Suprapubic skin (tissue), 4 donors: ENCODE measurements at regions not wholly inside any gene's neighbourhood (a gene's known extent, or its start where the extent isn't known, plus 50 kb on each side); places are given as distances from the start of the nearest gene placed in this dataset.
"Not testable (repeated sequence)": the region's sequence is repeated elsewhere in the genome, so short reads cannot be mapped to it uniquely, and the experiment has no call there.

Source experiments
- DNase-seq, 2 donors: peaks; one replicate each; pipeline ENCODE4 v3.0.0-alpha.2; 2019; ENCODE audit warnings: low spot score in 2 of 2
- H3K27ac ChIP-seq: fragments of 200-600 bp; sonication (generic); one replicate; pipeline ENCODE4 v1.5.1; 2019
- H3K27me3 ChIP-seq: fragments of 200-600 bp; sonication (generic); one replicate; pipeline ENCODE4 v1.5.1; 2019
- H3K36me3 ChIP-seq: fragments of 200-600 bp; sonication (generic); one replicate; pipeline ENCODE4 v1.5.1; 2019
- H3K4me1 ChIP-seq: fragments of 200-600 bp; sonication (generic); one replicate; pipeline ENCODE4 v1.5.1; 2019
- H3K4me3 ChIP-seq: fragments of 200-600 bp; sonication (generic); one replicate; pipeline ENCODE4 v1.5.1; 2019; ENCODE audit warnings: mild to moderate bottlenecking
- H3K9me3 ChIP-seq: fragments of 200-600 bp; sonication (generic); one replicate; pipeline ENCODE4 v1.5.1; 2019
- CTCF ChIP-seq, 2 donors: fragments of 200-600 bp in 1 of 2; fragments of 450-650 bp in 1 of 2; sonication (generic) in 1 of 2; IDR thresholded peaks; one replicate each; pipeline ENCODE4 v1.5.1; 2016 to 2019; ENCODE audit warnings: antibody characterized with exemption in 2 of 2, mild to moderate bottlenecking in 1 of 2, moderate library complexity in 1 of 2
- EP300 ChIP-seq: sonication (generic); formaldehyde crosslinking; IDR thresholded peaks from one replicate; pipeline ENCODE4 v1.6.1; 2017; ENCODE audit warnings: antibody characterized with exemption
- POLR2A ChIP-seq, 2 donors: fragments of 450-650 bp; IDR thresholded peaks; one replicate each; pipeline ENCODE4 v1.6.1; 2017; ENCODE audit warnings: antibody characterized with exemption in 2 of 2, mild to moderate bottlenecking in 2 of 2, moderate library complexity in 2 of 2
- POLR2AphosphoS5 ChIP-seq, 3 donors: sonication (generic); formaldehyde crosslinking; IDR thresholded peaks; one replicate each; pipeline ENCODE4 v1.6.1; 2017; ENCODE audit warnings: antibody characterized with exemption in 3 of 3
- WGBS: methylation state at CpG from one replicate; pipeline ENCODE4 v1.1.5; 2018; 5-methylcytosine and 5-hydroxymethylcytosine counted together

DNA sequence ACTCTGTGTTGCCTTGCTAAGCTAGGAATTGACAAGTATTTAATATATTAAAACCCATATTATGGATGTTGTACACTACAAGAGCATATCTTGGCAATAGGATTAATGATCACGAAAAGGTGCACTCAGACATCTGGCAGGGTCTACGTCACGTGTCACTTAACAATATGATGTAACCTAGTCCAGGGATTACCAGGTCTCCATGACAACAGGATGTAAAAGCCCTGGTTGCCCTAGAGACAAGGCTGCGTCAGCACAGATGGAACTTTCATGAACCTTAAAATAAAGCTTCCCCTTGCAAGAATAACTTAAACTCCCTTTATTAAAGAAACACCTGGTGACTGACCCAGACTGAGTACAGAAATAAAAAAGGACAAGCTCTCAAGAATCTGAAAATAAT is 717.8 kb downstream of the CDH18 start:
- H3K27ac ChIP-seq: no peak overlapping the region
- 78% methylated on average over 4 of the region's 4 CpGs for WGBS
- DNase-seq: no peak
- no peaks in the 10 kb centered on the region for H3K27me3 ChIP-seq
- H3K9me3 ChIP-seq: no peaks in the 10 kb centered on the region
- no peaks in the 10 kb centered on the region for H3K36me3 ChIP-seq
- H3K4me3 ChIP-seq: no peak overlapping the region
- no peaks in the 10 kb centered on the region for H3K4me1 ChIP-seq
- TF ChIP-seq EP300: no peak
- TF ChIP-seq POLR2A (IDR thresholded peaks at IDR 0.05): no peak
- no peak for TF ChIP-seq CTCF (IDR thresholded peaks at IDR 0.05)
- TF ChIP-seq POLR2AphosphoS5 (IDR thresholded peaks at IDR 0.05): no peak

DNA sequence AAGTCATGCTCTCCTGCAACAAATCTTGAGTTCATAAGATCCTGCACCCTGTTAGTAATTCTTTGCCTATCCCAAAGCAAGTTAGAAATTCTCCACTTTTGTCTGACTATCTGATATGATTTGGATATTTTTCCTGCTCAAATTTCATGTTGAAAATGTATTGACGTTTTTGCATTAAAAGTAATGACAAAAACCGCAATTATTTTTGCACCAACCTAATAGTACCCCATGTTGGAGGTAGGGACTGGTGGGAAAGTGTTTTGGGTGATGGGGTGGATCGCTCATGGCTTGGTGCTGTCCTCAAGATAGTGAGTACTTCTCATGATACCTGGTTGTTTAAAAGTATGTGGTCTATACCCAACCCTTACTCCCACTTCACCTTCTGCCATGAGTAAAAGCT is 713.4 kb downstream of the CDH18 start:
- no peak for DNase-seq
- no peak overlapping the region for H3K4me3 ChIP-seq
- WGBS: 89% methylated on average over 3 of the region's 3 CpGs
- H3K27ac ChIP-seq: no peak overlapping the region
- H3K27me3 ChIP-seq: no peaks in the 10 kb centered on the region
- no peaks in the 10 kb centered on the region for H3K4me1 ChIP-seq
- H3K36me3 ChIP-seq: no peaks in the 10 kb centered on the region
- H3K9me3 ChIP-seq: no peaks in the 10 kb centered on the region
- TF ChIP-seq POLR2AphosphoS5 (IDR thresholded peaks at IDR 0.05) (no peak), POLR2A (IDR thresholded peaks at IDR 0.05) (no peak), CTCF (IDR thresholded peaks at IDR 0.05) (no peak), EP300 (no peak)

DNA sequence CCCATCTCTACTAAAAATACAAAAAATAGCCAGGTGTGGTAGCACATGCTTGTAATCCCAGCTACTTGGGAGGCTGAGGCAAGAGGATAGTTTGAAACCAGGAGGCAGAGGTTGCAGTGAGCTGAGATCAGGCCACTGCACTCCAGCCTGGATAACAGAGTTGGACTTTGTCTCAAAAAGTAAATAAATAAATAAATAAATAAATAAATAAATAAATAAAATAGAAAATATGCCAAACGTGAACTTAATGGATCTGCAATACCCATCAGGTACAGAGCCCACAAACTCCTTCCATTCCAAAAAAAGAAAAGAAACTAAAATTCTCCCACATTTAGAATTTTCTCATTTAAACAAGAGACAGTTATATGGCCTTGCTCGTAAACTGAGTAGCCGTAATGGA is 702.7 kb downstream of the CDH18 start:
- Histone ChIP-seq H3K27ac (no peak overlapping the region), H3K36me3 (no peaks in the 10 kb centered on the region), H3K9me3 (no peaks in the 10 kb centered on the region), H3K4me3 (no peak overlapping the region), H3K4me1 (no peaks in the 10 kb centered on the region), H3K27me3 (no peaks in the 10 kb centered on the region)
- 93% methylated on average over 3 of the region's 3 CpGs for WGBS
- TF ChIP-seq CTCF (IDR thresholded peaks at IDR 0.05) (no peak), POLR2AphosphoS5 (IDR thresholded peaks at IDR 0.05) (no peak), POLR2A (IDR thresholded peaks at IDR 0.05) (no peak), EP300 (no peak)
- DNase-seq: no peak

DNA sequence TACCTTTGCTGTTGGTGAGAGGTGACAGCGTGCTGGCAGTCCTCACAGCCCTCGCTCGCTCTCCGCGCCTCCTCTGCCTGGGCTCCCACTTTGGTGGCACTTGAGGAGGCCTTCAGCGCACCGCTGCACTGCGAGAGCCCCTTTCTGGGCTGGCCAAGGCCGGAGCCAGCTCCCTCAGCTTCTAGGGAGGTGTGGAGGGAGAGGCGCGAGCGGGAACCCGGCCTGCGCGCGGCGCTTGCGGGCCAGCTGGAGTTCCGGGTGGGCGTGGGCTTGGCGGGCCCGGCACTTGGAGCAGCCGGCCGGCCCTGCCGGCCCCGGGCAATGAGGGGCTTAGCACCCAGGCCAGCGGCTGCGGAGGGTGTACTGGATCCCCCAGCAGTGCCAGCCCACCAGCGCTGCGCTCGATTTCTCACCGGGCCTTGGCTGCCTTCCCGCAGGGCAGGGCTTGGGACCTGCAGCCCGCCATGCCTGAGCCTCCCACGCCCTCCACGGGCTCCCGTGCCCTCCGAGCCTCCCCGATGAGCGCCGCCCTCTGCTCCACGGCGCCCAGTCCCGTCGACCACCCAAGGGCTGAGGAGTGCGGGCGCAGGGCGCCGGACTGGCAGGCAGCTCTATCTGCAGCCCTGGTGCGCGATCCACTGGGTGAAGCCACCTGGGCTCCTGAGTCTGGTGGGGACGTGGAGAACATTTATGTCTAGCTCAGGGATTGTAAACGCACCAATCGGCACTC is 700.3 kb downstream of the CDH18 start:
- not testable (repeated sequence) for H3K27me3 ChIP-seq, H3K4me3 ChIP-seq, DNase-seq, H3K9me3 ChIP-seq, H3K4me1 ChIP-seq, H3K36me3 ChIP-seq, H3K27ac ChIP-seq
- WGBS: 96% methylated on average over 29 of the region's 54 CpGs

GRCh38 chr5:19288311-19288710 is 699.7 kb downstream of the CDH18 start:
- not testable (repeated sequence) for H3K9me3 ChIP-seq, H3K4me3 ChIP-seq, DNase-seq, H3K27ac ChIP-seq, H3K27me3 ChIP-seq, H3K36me3 ChIP-seq, H3K4me1 ChIP-seq
- WGBS: 93% methylated on average over 8 of the region's 8 CpGs

DNA sequence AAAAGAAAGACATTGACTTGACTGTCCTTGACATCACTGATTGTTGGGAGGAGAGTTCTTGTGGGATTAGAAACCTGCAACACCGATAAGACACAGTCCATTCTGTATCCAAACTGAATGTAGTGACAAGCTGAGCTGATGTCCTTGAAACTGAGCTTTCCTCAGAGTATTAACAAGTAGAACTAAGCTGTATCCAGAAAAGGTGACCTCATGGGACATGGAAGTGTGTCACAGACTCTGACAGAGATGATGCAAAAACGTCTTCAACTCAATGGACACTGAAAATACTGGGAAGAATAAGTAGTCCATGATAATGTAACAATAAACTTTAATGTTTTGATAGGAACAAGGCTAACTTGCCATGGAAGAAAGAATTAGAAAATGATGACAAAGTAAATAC is 690.1 kb downstream of the CDH18 start:
- Histone ChIP-seq H3K4me3 (no peak overlapping the region), H3K36me3 (no peaks in the 10 kb centered on the region), H3K27me3 (no peaks in the 10 kb centered on the region), H3K4me1 (no peaks in the 10 kb centered on the region), H3K27ac (no peak overlapping the region), H3K9me3 (no peaks in the 10 kb centered on the region)
- TF ChIP-seq POLR2A (IDR thresholded peaks at IDR 0.05): no peak
- TF ChIP-seq EP300: no peak
- no peak for TF ChIP-seq POLR2AphosphoS5 (IDR thresholded peaks at IDR 0.05)
- no peak for TF ChIP-seq CTCF (IDR thresholded peaks at IDR 0.05)
- 76% methylated on average over 2 of the region's 2 CpGs for WGBS
- no peak for DNase-seq
